C4-2B (cell line): ENCODE measurements at regions not wholly inside any gene's neighbourhood (a gene's known extent, or its start where the extent isn't known, plus 50 kb on each side); places are given as distances from the start of the nearest gene placed in this dataset.

Experiments
- H3K27ac ChIP-seq: fragments of 450-650 bp; 2 replicates; pipeline ENCODE4 v1.5.1; 2017
- CTCF ChIP-seq: fragments of 450-650 bp; conservative IDR thresholded peaks from 2 replicates; pipeline ENCODE4 v1.5.1; 2017; ENCODE audit warnings: mild to moderate bottlenecking
- ZFX ChIP-seq: fragments of 450-650 bp; IDR thresholded peaks from 2 replicates; pipeline ENCODE4 v1.6.1; 2017

GRCh38 chr10:64096941-64097340 lies 575.7 kb downstream of the REEP3 start:
- H3K27ac ChIP-seq: no peak overlapping the region
- TF ChIP-seq CTCF (no peak), ZFX (no peak)

- no peak for TF ChIP-seq CTCF
- TF ChIP-seq ZFX: no peak
- H3K27ac ChIP-seq: no peak overlapping the region
Observed at GRCh38 chr10:64097391-64098122, 576.4 kb downstream of the REEP3 start.

- TF ChIP-seq ZFX (no peak), CTCF (no peak)
- no peak overlapping the region for H3K27ac ChIP-seq
Observed at GRCh38 chr10:64098994-64099393, 577.8 kb downstream of the REEP3 start.

GRCh38 chr10:64101606-64102263 lies 580.5 kb downstream of the REEP3 start:
- H3K27ac ChIP-seq: no peak overlapping the region

GRCh38 chr10:64102264-64102633 lies 581.0 kb downstream of the REEP3 start:
- TF ChIP-seq ZFX: no peak
- TF ChIP-seq CTCF: no peak
- no peak overlapping the region for H3K27ac ChIP-seq

More at GRCh38 chr10:64101606-64102263, 580.5 kb downstream of the REEP3 start:
- no peak for TF ChIP-seq CTCF
- no peak for TF ChIP-seq ZFX

- TF ChIP-seq CTCF (no peak), ZFX (no peak)
- H3K27ac ChIP-seq: no peak overlapping the region
Observed at GRCh38 chr10:64102916-64103315, 581.7 kb downstream of the REEP3 start.

- H3K27ac ChIP-seq: no peak overlapping the region
- TF ChIP-seq ZFX: no peak
- TF ChIP-seq CTCF: no peak
Observed at GRCh38 chr10:64103750-64104470, 582.7 kb downstream of the REEP3 start.
